Adrenal gland (tissue), 9 donors: ENCODE measurements at regions not wholly inside any gene's neighbourhood (a gene's known extent, or its start where the extent isn't known, plus 50 kb on each side); places are given as distances from the start of the nearest gene placed in this dataset.

Experiments
- DNase-seq, 7 donors: peaks; one replicate each; pipeline ENCODE4 v3.0.0-alpha.2; 2019 to 2020
- H3K27ac ChIP-seq, 5 donors: fragments of 200-600 bp; sonication (generic) in 4 of 5; 1 replicate in 3 of 5; 2 replicates in 2 of 5; pipeline versions ENCODE4 v1.5.1 to v1.8.0; 2016 to 2020; ENCODE audit warnings: mild to moderate bottlenecking in 1 of 5
- H3K27me3 ChIP-seq: fragments of 200-600 bp; 2 replicates; pipeline ENCODE4 v1.8.0; 2021
- H3K36me3 ChIP-seq, 2 donors: fragments of 200-600 bp; replicated peaks in 1 of 2; 1 replicate in 1 of 2; 2 replicates in 1 of 2; pipeline versions ENCODE4 v1.5.1 to v1.8.0; 2018 to 2022
- H3K4me1 ChIP-seq, 2 donors: fragments of 200-600 bp; replicated peaks in 1 of 2; 1 replicate in 1 of 2; 2 replicates in 1 of 2; pipeline versions ENCODE4 v1.5.1 to v1.8.0; 2018 to 2021
- H3K4me3 ChIP-seq, 4 donors: fragments of 200-600 bp; sonication (generic) in 3 of 4; one replicate each; pipeline ENCODE4 v1.5.1; 2016 to 2018
- H3K9me3 ChIP-seq, 3 donors: fragments of 200-600 bp; sonication (generic) in 1 of 3; replicated peaks in 1 of 3; 1 replicate in 2 of 3; 2 replicates in 1 of 3; pipeline versions ENCODE4 v1.5.1 to v1.8.0; 2016 to 2021
- POLR2A ChIP-seq, 2 donors: fragments of 450-650 bp; IDR thresholded peaks; one replicate each; pipeline ENCODE4 v1.6.1; 2017; ENCODE audit warnings: antibody characterized with exemption in 2 of 2, mild to moderate bottlenecking in 2 of 2, moderate library complexity in 1 of 2
- WGBS, 4 donors: extraction: QIAGEN DNeasy Blood & Tissue Kit in 2 of 4; methylation state at CpG; one replicate each; pipeline versions ENCODE4 v1.1.5 to v1.1.7; 2013 to 2017; 5-methylcytosine and 5-hydroxymethylcytosine counted together
- intact Hi-C, 2 donors: fragments of 100-400 bp; cut with DNase I; formaldehyde crosslinking; loops; one replicate each; pipeline versions ENCODE4 v1.14.1 to v1.15.0; 2022 to 2023
- TF ChIP-seq, protein P1 (sequence below), 6 experiments: fragments of 450-650 bp in 4 of 6; fragments of 200-600 bp in 2 of 6; sonication (generic) in 1 of 6; IDR thresholded peaks; 1 replicate in 5 of 6; 2 replicates in 1 of 6; pipeline versions ENCODE4 v1.5.1 to v1.8.0; 2016 to 2021; ENCODE audit warnings: antibody characterized with exemption in 6 of 6, mild to moderate bottlenecking in 2 of 6, moderate library complexity in 1 of 6
- donor health status: healthy with polysubstance abuse.
- donor health status: Bipolar disorder and iron deficiency.
- donor health status: DM: yes; HTN: yes; CAD: no.
- donor health status: DM: no; HTN: no; CAD: no.
- donor health status: DM: no; HTN: no; CAD: no.

DNA sequence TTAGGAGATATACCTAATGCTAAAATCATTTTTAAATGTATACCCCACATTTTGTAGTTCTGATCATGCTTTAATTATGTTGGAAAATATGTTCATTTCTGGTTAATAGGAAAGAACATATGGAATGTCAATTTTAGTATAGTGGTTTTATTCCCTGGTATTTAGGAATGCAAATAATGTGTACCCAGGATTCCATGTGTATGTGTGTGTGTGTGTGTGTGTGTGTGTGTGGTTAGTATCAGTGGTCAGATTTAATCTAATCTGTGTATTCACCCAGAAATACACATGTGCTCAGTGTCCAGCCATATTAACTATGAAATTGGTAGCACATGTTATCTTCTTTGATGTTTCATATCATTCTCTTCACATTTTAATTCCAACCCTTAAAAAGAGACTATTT is 233.5 kb upstream of the DCBLD2 start:
- H3K27me3 ChIP-seq = no peaks in the 10 kb centered on the region
- no peak for DNase-seq
- H3K4me3 ChIP-seq = no peak overlapping the region
- H3K27ac ChIP-seq = no peak overlapping the region
- no peaks in the 10 kb centered on the region for H3K9me3 ChIP-seq
- intact Hi-C loops = no loop called here
- no peaks in the 10 kb centered on the region for H3K4me1 ChIP-seq
- no peaks in the 10 kb centered on the region for H3K36me3 ChIP-seq
- no peak for TF ChIP-seq POLR2A (IDR thresholded peaks at IDR 0.05)
- TF ChIP-seq, protein P1, sequence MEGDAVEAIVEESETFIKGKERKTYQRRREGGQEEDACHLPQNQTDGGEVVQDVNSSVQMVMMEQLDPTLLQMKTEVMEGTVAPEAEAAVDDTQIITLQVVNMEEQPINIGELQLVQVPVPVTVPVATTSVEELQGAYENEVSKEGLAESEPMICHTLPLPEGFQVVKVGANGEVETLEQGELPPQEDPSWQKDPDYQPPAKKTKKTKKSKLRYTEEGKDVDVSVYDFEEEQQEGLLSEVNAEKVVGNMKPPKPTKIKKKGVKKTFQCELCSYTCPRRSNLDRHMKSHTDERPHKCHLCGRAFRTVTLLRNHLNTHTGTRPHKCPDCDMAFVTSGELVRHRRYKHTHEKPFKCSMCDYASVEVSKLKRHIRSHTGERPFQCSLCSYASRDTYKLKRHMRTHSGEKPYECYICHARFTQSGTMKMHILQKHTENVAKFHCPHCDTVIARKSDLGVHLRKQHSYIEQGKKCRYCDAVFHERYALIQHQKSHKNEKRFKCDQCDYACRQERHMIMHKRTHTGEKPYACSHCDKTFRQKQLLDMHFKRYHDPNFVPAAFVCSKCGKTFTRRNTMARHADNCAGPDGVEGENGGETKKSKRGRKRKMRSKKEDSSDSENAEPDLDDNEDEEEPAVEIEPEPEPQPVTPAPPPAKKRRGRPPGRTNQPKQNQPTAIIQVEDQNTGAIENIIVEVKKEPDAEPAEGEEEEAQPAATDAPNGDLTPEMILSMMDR (IDR thresholded peaks at IDR 0.05) = no peak

DNA sequence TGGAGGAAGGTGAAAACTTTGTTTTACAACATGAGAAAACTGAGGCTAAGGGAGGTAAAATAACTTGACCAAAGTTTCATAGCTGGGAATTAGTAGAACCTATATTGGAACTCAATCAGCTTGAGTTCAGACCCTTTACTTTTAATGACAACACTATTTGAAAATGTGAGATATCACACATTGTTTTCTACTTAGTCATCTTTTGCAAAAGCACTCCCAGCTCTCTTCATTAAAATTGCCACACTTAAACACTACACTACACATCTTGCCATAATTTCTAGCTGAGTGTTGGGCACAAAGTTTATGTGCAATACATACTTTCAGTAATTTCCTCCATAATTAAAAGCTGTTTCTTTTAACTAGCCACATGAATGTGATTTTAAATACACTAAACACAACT is 230.4 kb upstream of the DCBLD2 start:
- no peak overlapping the region for H3K4me3 ChIP-seq
- TF ChIP-seq, protein P1 (IDR thresholded peaks at IDR 0.05) = no peak
- no peak for TF ChIP-seq POLR2A (IDR thresholded peaks at IDR 0.05)
- no peaks in the 10 kb centered on the region for H3K4me1 ChIP-seq
- H3K27me3 ChIP-seq = no peaks in the 10 kb centered on the region
- intact Hi-C loops = no loop called here
- no peaks in the 10 kb centered on the region for H3K9me3 ChIP-seq
- H3K27ac ChIP-seq = no peak overlapping the region
- no peaks in the 10 kb centered on the region for H3K36me3 ChIP-seq
- no peak for DNase-seq

DNA sequence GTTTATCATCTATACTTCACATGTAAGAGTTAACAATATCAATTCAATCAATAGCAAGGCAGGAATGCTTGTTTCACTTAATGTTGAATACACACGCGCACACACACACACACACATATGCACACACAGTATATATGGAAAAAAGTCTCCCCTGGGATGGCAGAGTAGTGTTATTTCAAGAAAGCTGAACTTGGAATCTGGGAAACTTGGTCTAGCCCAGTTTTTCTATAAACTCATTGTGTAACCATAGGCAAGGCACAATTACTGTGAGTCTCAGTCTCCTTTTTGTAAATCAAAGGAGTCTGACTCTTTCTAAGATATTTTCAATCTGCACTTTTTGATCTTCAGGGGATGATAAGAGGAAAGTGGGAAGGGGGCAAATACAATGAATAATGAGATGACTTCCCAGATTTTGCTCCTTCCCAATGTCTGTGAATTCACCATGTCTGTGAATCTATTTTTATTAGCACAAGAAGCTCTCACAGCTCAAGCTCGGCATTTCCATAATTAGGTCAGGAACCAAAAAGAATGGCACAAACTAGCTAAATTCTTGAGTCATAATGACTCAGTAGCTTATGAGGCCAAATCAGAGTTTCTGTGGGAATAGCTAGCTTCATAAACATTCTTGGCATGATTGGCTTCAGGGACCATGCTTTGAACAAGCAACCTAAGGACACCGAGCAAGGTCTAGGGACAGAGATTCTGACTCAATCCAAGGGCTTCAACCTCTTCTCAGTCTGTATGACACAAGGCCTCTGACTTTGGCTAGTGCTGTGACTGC is 227.4 kb upstream of the DCBLD2 start:
- DNase-seq = peak; percentile 40 to 82 (median 57)
- Histone ChIP-seq H3K9me3 (no peaks in the 10 kb centered on the region), H3K36me3 (no peaks in the 10 kb centered on the region), H3K27me3 (no peaks in the 10 kb centered on the region), H3K4me3 (no peak overlapping the region), H3K27ac (peak overlapping the region in 4 of 5 donors; percentile 18 to 53 (median 30)), H3K4me1 (no peaks in the 10 kb centered on the region)
- TF ChIP-seq, protein P1 (IDR thresholded peaks at IDR 0.05) = no peak
- no peak for TF ChIP-seq POLR2A (IDR thresholded peaks at IDR 0.05)
- intact Hi-C loops = no loop called here
- WGBS, 4 donors = 31 to 41% (median 38%) methylated on average over 4 of the region's 4 CpGs

DNA sequence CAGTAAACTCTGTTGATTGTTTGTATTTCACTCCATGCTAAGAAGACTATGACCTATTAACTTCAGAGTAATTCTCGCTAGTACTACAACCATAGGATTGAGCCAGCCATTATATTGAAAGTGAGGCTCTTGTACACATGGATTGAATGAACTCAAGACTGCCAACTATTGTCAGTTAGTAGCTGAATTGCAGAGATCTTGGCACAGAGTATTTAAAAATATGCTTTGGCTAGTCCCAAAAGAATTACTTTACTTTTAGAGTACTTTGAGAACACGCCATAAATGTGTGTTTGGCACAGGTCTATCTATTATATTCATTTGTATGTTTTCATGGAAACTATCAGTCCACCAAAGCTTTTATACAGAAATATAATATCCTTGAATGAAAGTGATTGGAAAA is 226.7 kb upstream of the DCBLD2 start:
- no peak for DNase-seq
- H3K27me3 ChIP-seq = no peaks in the 10 kb centered on the region
- H3K9me3 ChIP-seq = no peaks in the 10 kb centered on the region
- intact Hi-C loops = no loop called here
- no peaks in the 10 kb centered on the region for H3K36me3 ChIP-seq
- H3K4me3 ChIP-seq = no peak overlapping the region
- H3K27ac ChIP-seq = peak overlapping the region in 2 of 5 donors; percentile 18 to 53
- H3K4me1 ChIP-seq = no peaks in the 10 kb centered on the region
- WGBS, 4 donors = 77 to 93% (median 84%) methylated on average over 2 of the region's 2 CpGs
- no peak for TF ChIP-seq POLR2A (IDR thresholded peaks at IDR 0.05)
- TF ChIP-seq, protein P1 (IDR thresholded peaks at IDR 0.05) = no peak
